HFF-Myc (cell line): ENCODE measurements at regions not wholly inside any gene's neighbourhood (a gene's known extent, or its start where the extent isn't known, plus 50 kb on each side); places are given as distances from the start of the nearest gene placed in this dataset.

ENCODE experiments used
- DNase-seq: peaks from one replicate; pipeline ENCODE4 v3.0.0-alpha.2; 2011; ENCODE audit warnings: low read depth; ENCODE audit errors: extremely low read depth
- H3K4me3 ChIP-seq: replicated peaks from 2 replicates; pipeline ENCODE4 v1.5.1; 2011; ENCODE audit warnings: low read depth, mild to moderate bottlenecking, control low read depth, low read length
- CTCF ChIP-seq: IDR thresholded peaks from 2 replicates; pipeline ENCODE4 v1.5.1; 2012; ENCODE audit warnings: mild to moderate bottlenecking, low read depth, low read length, control low read depth; ENCODE audit errors: missing control alignments

DNA sequence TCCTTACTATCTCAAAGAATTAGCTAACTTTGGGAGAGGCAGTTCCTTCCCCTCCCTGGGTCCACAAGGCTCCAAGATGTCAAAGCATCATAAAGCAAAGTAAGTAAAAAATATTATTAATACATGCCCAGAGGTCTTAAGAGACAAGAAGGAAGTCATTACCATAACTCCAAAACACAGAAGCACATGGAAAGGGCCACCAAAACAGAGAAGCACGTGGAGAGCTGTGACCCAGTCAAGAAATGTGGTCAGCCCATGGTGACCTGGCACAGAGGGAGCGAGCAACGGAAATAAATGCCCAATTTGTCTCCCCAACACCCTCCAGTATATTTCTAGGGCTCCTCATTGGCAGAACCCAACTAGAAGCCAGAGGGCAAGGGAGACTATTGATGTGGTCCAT lies 277.5 kb upstream of the API5 start:
- no peak overlapping the region for H3K4me3 ChIP-seq
- DNase-seq, result no peak
- no peak for TF ChIP-seq CTCF

DNA sequence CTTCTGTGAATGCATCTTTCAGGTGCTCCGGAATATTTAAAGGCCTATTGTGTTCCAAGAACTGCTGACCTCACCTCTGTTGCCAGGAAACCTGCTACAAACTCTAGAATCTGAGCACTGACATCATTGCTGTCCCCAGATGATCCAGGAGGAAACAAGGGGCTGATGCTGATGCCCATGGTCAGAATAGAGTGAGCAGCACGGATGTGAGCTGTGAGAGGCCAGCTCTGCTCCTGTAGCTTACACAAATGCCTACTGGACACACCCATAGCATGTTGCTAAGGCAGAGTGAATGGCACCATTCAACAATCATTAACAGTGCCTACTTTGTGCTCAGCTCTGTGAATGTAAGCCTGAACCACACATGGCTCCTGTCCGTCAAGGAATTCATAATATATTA lies 276.7 kb upstream of the API5 start:
- TF ChIP-seq CTCF, result no peak
- no peak for DNase-seq
- H3K4me3 ChIP-seq, result no peak overlapping the region

GRCh38 chr11:43053638-43054412 lies 258.0 kb upstream of the API5 start:
- DNase-seq, result no peak
- no peak overlapping the region for H3K4me3 ChIP-seq
- TF ChIP-seq CTCF, result no peak

- TF ChIP-seq CTCF, result no peak
- no peak overlapping the region for H3K4me3 ChIP-seq
Observed at GRCh38 chr11:43067681-43068080, 244.1 kb upstream of the API5 start.

GRCh38 chr11:43071338-43071737 lies 240.5 kb upstream of the API5 start:
- no peak overlapping the region for H3K4me3 ChIP-seq
- DNase-seq, result no peak
- no peak for TF ChIP-seq CTCF

More at GRCh38 chr11:43067681-43068080, 244.1 kb upstream of the API5 start:
- DNase-seq, result no peak

DNA sequence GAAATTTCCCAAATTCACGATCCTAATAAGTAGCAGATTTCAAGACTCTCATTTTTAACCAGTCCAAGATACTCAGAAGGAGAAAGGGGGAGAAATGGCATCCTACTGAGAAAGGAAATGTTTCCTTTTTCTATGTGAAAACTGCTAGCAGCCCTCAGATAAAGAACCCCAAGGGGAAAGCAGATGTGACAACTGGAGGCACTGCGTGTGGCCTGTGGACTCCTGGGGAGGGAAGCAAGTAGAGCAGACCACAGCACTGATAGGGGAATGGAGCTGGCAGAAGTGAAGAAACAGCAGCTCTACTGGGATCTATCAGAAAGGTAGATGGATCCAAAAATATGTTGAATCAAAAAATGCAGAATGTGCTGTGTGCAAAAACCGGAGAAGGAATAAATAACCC lies 239.7 kb upstream of the API5 start:
- no peak for TF ChIP-seq CTCF
- no peak for DNase-seq
- no peak overlapping the region for H3K4me3 ChIP-seq

DNA sequence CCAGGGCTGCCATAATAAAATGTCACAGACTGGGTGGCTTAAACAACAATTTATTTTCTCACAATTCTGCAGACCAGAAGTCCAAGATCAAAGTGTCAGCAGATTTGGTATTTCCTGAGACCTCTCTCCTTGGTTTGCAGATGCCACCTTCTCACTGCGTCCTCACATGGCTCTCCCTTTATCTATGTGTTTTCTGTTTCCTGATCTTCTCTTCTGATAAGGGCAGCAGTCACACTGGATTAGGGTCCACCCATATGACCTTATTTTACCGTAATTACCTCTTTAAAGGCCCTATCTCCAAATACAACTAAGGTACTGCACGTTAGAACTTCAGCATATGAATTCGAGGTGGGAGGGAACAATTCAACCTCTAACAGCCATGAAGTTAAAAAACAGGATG lies 238.9 kb upstream of the API5 start:
- no peak for TF ChIP-seq CTCF
- no peak for DNase-seq

More for the DNA sequence above, 238.9 kb upstream of the API5 start:
- no peak overlapping the region for H3K4me3 ChIP-seq
